Glomerular visceral epithelial cell (primary cell): ENCODE measurements at regions not wholly inside any gene's neighbourhood (a gene's known extent, or its start where the extent isn't known, plus 50 kb on each side); places are given as distances from the start of the nearest gene placed in this dataset.

ENCODE experiments used
- DNase-seq: peaks from one replicate; pipeline ENCODE4 v3.0.0-alpha.2; 2016; ENCODE audit errors: extremely low spot score

- peak; percentile 37 for DNase-seq
Measured at GRCh38 chr9:12640866-12641636, 52.1 kb upstream of the TYRP1 start.
